HK-2 (cell line): ENCODE measurements at regions not wholly inside any gene's neighbourhood (a gene's known extent, or its start where the extent isn't known, plus 50 kb on each side); places are given as distances from the start of the nearest gene placed in this dataset.
"Not testable (repeated sequence)": the region's sequence is repeated elsewhere in the genome, so short reads cannot be mapped to it uniquely, and the experiment has no call there.

Source experiments
- DNase-seq: peaks from one replicate; pipeline ENCODE4 v3.0.0-alpha.2; 2018; ENCODE audit not compliant: unreplicated experiment

GRCh38 chr12:75944097-75944904, 87.3 kb downstream of the PHLDA1 start:
- no peak for DNase-seq

- no peak for DNase-seq
Observed at GRCh38 chr12:75943730-75944096, 87.9 kb downstream of the PHLDA1 start.

GRCh38 chr12:75941661-75942060, 89.9 kb downstream of the PHLDA1 start:
- not testable (repeated sequence) for DNase-seq

GRCh38 chr12:75939016-75939642, 92.4 kb downstream of the PHLDA1 start:
- no peak for DNase-seq

- no peak for DNase-seq
Observed at GRCh38 chr12:75938189-75938588, 93.4 kb downstream of the PHLDA1 start.

GRCh38 chr12:75937486-75937885, 94.1 kb downstream of the PHLDA1 start:
- DNase-seq = no peak

- no peak for DNase-seq
Observed at GRCh38 chr12:75936515-75937440, 94.8 kb downstream of the PHLDA1 start.

GRCh38 chr12:75935539-75936242, 95.9 kb downstream of the PHLDA1 start:
- DNase-seq = no peak

- DNase-seq = peak; percentile 32
Observed at GRCh38 chr12:75933101-75933500, 98.5 kb downstream of the PHLDA1 start.

- DNase-seq = no peak
Observed at GRCh38 chr12:75932241-75932640, 99.3 kb downstream of the PHLDA1 start.

- no peak for DNase-seq
Observed at GRCh38 chr12:75923964-75924666, 107.5 kb downstream of the PHLDA1 start.

GRCh38 chr12:75922944-75923642, 108.5 kb downstream of the PHLDA1 start:
- no peak for DNase-seq

GRCh38 chr12:75921622-75922289, 109.8 kb downstream of the PHLDA1 start:
- DNase-seq = no peak

GRCh38 chr12:75917715-75918114, 113.9 kb downstream of the PHLDA1 start:
- DNase-seq = no peak

GRCh38 chr12:75917083-75917482, 114.5 kb downstream of the PHLDA1 start:
- no peak for DNase-seq

GRCh38 chr12:75913502-75914351, 117.8 kb downstream of the PHLDA1 start:
- DNase-seq = no peak

GRCh38 chr12:75909714-75910656, 121.6 kb downstream of the PHLDA1 start:
- DNase-seq = no peak
